H1 (cell line): ENCODE measurements at regions not wholly inside any gene's neighbourhood (a gene's known extent, or its start where the extent isn't known, plus 50 kb on each side); places are given as distances from the start of the nearest gene placed in this dataset.

Source experiments
- CTCF ChIA-PET: fragments of 300-600 bp; sonication (Branson Sonifier 250); formaldehyde crosslinking; loops from one replicate; lab custom pipeline; 2021; ENCODE audit not compliant: partially characterized antibody; lab: Charles Lee
- POLR2A ChIA-PET: fragments of 300-600 bp; sonication (Branson Sonifier 250); formaldehyde crosslinking; loops from one replicate; lab custom pipeline; 2021; ENCODE audit warnings: inconsistent platforms; ENCODE audit not compliant: partially characterized antibody; lab: Charles Lee
- DNase-seq, 2 experiments: peaks; one replicate each; pipeline versions ENCODE4 v3.0.0 to v3.0.0-alpha.2; 2010 to 2022; ENCODE audit warnings: low spot score in 2 of 2, low read depth in 1 of 2, mixed read lengths in 1 of 2
- FAIRE-seq: peaks from 2 replicates; lab custom pipeline; 2011; peaks lifted over from hg19 to GRCh38; lab: Jason Lieb, UNC
- H2AFZ ChIP-seq: 2 replicates; pipeline ENCODE4 v1.8.1; 2012; ENCODE audit warnings: low read length, inconsistent platforms
- H2AK5ac ChIP-seq: 2 replicates; pipeline ENCODE4 v1.6.1; 2013; ENCODE audit warnings: low read depth, low read length
- H2BK120ac ChIP-seq: replicated peaks from 2 replicates; pipeline ENCODE3; 2013; ENCODE audit warnings: low read depth, low read length, inconsistent platforms
- H2BK12ac ChIP-seq: 2 replicates; pipeline ENCODE4 v1.6.1; 2013; ENCODE audit warnings: low read depth, low read length
- H2BK15ac ChIP-seq: 2 replicates; pipeline ENCODE4 v1.6.1; 2013; ENCODE audit warnings: low read length
- H2BK20ac ChIP-seq: 2 replicates; pipeline ENCODE4 v1.6.1; 2013; ENCODE audit warnings: low read length
- H2BK5ac ChIP-seq: 2 replicates; pipeline ENCODE4 v1.6.1; 2013; ENCODE audit warnings: low read depth, low read length
- H3K14ac ChIP-seq: 2 replicates; pipeline ENCODE4 v1.6.1; 2013; ENCODE audit warnings: inconsistent platforms; ENCODE audit not compliant: insufficient read length
- H3K18ac ChIP-seq: 2 replicates; pipeline ENCODE4 v1.6.1; 2013; ENCODE audit warnings: low read length; ENCODE audit errors: extremely low read depth
- H3K23ac ChIP-seq: 2 replicates; pipeline ENCODE4 v1.6.1; 2013; ENCODE audit warnings: inconsistent platforms; ENCODE audit not compliant: insufficient read length
- H3K23me2 ChIP-seq: 2 replicates; pipeline ENCODE4 v1.6.1; 2013; ENCODE audit warnings: low read depth, low read length
- H3K27ac ChIP-seq: 2 replicates; pipeline ENCODE4 v1.6.1; 2011; ENCODE audit warnings: low read depth, low read length, inconsistent platforms
- H3K27me3 ChIP-seq, 4 experiments: replicated peaks in 1 of 4; 1 replicate in 1 of 4; 2 replicates in 3 of 4; pipeline versions ENCODE4 v1.6.1 to v1.8.1; 2011 to 2013; ENCODE audit warnings: low read length in 3 of 4, mild to moderate bottlenecking in 3 of 4, inconsistent platforms in 2 of 4, mixed read lengths in 2 of 4, moderate library complexity in 1 of 4; ENCODE audit not compliant: control insufficient read depth in 3 of 4, insufficient read depth in 3 of 4; ENCODE audit errors: extremely low read depth in 1 of 4
- H3K36me3 ChIP-seq, 4 experiments: 2 replicates each; pipeline versions ENCODE4 v1.6.1 to v1.8.1; 2011 to 2013; ENCODE audit warnings: mild to moderate bottlenecking in 4 of 4, low read length in 3 of 4, moderate library complexity in 2 of 4, control low read depth in 1 of 4, inconsistent platforms in 1 of 4; ENCODE audit not compliant: insufficient read depth in 4 of 4, control insufficient read depth in 2 of 4
- H3K4ac ChIP-seq: replicated peaks from 2 replicates; pipeline ENCODE3; 2013; ENCODE audit warnings: low read length, low read depth, mixed read lengths, inconsistent platforms; ENCODE audit not compliant: insufficient read length
- H3K4me1 ChIP-seq, 4 experiments: replicated peaks in 1 of 4; 1 replicate in 1 of 4; 2 replicates in 3 of 4; pipeline versions ENCODE4 v1.6.1 to v1.8.1; 2011 to 2013; ENCODE audit warnings: low read length in 3 of 4, inconsistent platforms in 2 of 4, mixed read lengths in 1 of 4; ENCODE audit not compliant: insufficient read depth in 4 of 4, control insufficient read depth in 3 of 4
- H3K4me2 ChIP-seq, 2 experiments: 2 replicates each; pipeline versions ENCODE4 v1.6.1 to v1.8.1; 2011 to 2013; ENCODE audit warnings: low read depth in 2 of 2, low read length in 2 of 2, control low read depth in 1 of 2, inconsistent platforms in 1 of 2, mild to moderate bottlenecking in 1 of 2; ENCODE audit not compliant: insufficient read depth in 1 of 2
- H3K4me3 ChIP-seq, 4 experiments: fragments of 200-600, 300-600 bp in 1 of 4; sonication (generic), shearing (Covaris generic), sonication (Bioruptor Twin) in 1 of 4; 2 replicates each; pipeline versions ENCODE4 v1.5.1 to v1.8.1; 2011 to 2016; ENCODE audit warnings: low read length in 4 of 4, low read depth in 3 of 4, control low read depth in 2 of 4, inconsistent platforms in 2 of 4, mild to moderate bottlenecking in 2 of 4, mixed read lengths in 1 of 4, moderate library complexity in 1 of 4; ENCODE audit not compliant: insufficient read depth in 2 of 4; ENCODE audit errors: extremely low read depth in 1 of 4
- H3K56ac ChIP-seq: replicated peaks from 2 replicates; pipeline ENCODE3; 2013; ENCODE audit warnings: low read depth, mild to moderate bottlenecking, mixed read lengths, low read length, inconsistent platforms; ENCODE audit not compliant: insufficient read length
- H3K79me1 ChIP-seq: 2 replicates; pipeline ENCODE4 v1.6.1; 2013; ENCODE audit warnings: low read depth, low read length, control low read depth
- H3K79me2 ChIP-seq, 2 experiments: 2 replicates each; pipeline versions ENCODE4 v1.6.1 to v1.8.1; 2012 to 2013; ENCODE audit warnings: low read length in 2 of 2, mild to moderate bottlenecking in 2 of 2, inconsistent platforms in 1 of 2; ENCODE audit not compliant: insufficient read depth in 2 of 2, control insufficient read depth in 1 of 2
- H3K9ac ChIP-seq, 4 experiments: replicated peaks in 1 of 4; 1 replicate in 1 of 4; 2 replicates in 3 of 4; pipeline versions ENCODE4 v1.6.1 to v1.8.1; 2011 to 2013; ENCODE audit warnings: low read depth in 3 of 4, low read length in 3 of 4, control low read depth in 2 of 4, mild to moderate bottlenecking in 2 of 4, moderate library complexity in 2 of 4, inconsistent platforms in 1 of 4; ENCODE audit errors: extremely low read depth in 1 of 4
- H3K9me3 ChIP-seq, 2 experiments: 2 replicates each; pipeline versions ENCODE4 v1.6.1 to v1.8.1; 2012 to 2013; ENCODE audit warnings: mild to moderate bottlenecking in 2 of 2, moderate library complexity in 2 of 2, control low read depth in 1 of 2, inconsistent platforms in 1 of 2, low read depth in 1 of 2, low read length in 1 of 2, mixed read lengths in 1 of 2; ENCODE audit not compliant: insufficient read depth in 2 of 2
- H4K20me1 ChIP-seq, 2 experiments: replicated peaks in 1 of 2; 2 replicates each; pipeline versions ENCODE3 to v1.8.1; 2011 to 2013; ENCODE audit warnings: inconsistent platforms in 2 of 2, low read length in 2 of 2, mild to moderate bottlenecking in 1 of 2; ENCODE audit not compliant: insufficient read depth in 2 of 2, control insufficient read depth in 1 of 2
- H4K5ac ChIP-seq: 2 replicates; pipeline ENCODE4 v1.6.1; 2013; ENCODE audit warnings: low read length, low read depth, mixed read lengths, inconsistent platforms; ENCODE audit not compliant: insufficient read length
- H4K8ac ChIP-seq: 2 replicates; pipeline ENCODE4 v1.8.0; 2013; ENCODE audit warnings: mild to moderate bottlenecking, moderate library complexity, low read length, inconsistent platforms; ENCODE audit not compliant: insufficient read depth; ENCODE audit errors: extremely low read depth
- H4K91ac ChIP-seq: replicated peaks from 2 replicates; pipeline ENCODE3; 2013; ENCODE audit warnings: low read length, mixed read lengths, inconsistent platforms; ENCODE audit not compliant: insufficient read length
- RAD21 ChIP-seq, 2 experiments: IDR thresholded peaks in 1 of 2; conservative IDR thresholded peaks in 1 of 2; 2 replicates each; pipeline ENCODE4 v1.6.1; 2011; ENCODE audit warnings: low read depth in 2 of 2, low read length in 2 of 2, improper control_type of control experiment in 1 of 2, inconsistent platforms in 1 of 2, mild to moderate bottlenecking in 1 of 2, moderate library complexity in 1 of 2
- SIX5 ChIP-seq: IDR thresholded peaks from 2 replicates; pipeline ENCODE4 v1.6.1; 2011; ENCODE audit warnings: mild to moderate bottlenecking, low read depth, low read length
- WGBS, 2 experiments: shearing (Covaris generic) in 1 of 2; methylation state at CpG; one replicate each; pipeline versions ENCODE4 v1.1.6 to v1.1.7; 2013 to 2015; ENCODE audit warnings: low lambda C conversion rate in 2 of 2, mixed read lengths in 2 of 2, inconsistent platforms in 1 of 2, low coverage in 1 of 2, missing lambda C conversion rate in 1 of 2; ENCODE audit not compliant: insufficient replicate concordance in 2 of 2, insufficient coverage in 1 of 2, insufficient read length in 1 of 2; ENCODE audit errors: extremely low coverage in 1 of 2, missing lambda C conversion rate in 1 of 2; 5-methylcytosine and 5-hydroxymethylcytosine counted together
- TF ChIP-seq, protein P1 (sequence below), 3 experiments: IDR thresholded peaks; 1 replicate in 2 of 3; 2 replicates in 1 of 3; pipeline versions ENCODE4 v1.5.1 to v1.6.1; 2011; ENCODE audit warnings: low read length in 3 of 3, mild to moderate bottlenecking in 3 of 3, inconsistent platforms in 2 of 3, low read depth in 1 of 3, moderate library complexity in 1 of 3; ENCODE audit not compliant: insufficient read depth in 1 of 3; ENCODE audit errors: control extremely low read depth in 1 of 3

DNA sequence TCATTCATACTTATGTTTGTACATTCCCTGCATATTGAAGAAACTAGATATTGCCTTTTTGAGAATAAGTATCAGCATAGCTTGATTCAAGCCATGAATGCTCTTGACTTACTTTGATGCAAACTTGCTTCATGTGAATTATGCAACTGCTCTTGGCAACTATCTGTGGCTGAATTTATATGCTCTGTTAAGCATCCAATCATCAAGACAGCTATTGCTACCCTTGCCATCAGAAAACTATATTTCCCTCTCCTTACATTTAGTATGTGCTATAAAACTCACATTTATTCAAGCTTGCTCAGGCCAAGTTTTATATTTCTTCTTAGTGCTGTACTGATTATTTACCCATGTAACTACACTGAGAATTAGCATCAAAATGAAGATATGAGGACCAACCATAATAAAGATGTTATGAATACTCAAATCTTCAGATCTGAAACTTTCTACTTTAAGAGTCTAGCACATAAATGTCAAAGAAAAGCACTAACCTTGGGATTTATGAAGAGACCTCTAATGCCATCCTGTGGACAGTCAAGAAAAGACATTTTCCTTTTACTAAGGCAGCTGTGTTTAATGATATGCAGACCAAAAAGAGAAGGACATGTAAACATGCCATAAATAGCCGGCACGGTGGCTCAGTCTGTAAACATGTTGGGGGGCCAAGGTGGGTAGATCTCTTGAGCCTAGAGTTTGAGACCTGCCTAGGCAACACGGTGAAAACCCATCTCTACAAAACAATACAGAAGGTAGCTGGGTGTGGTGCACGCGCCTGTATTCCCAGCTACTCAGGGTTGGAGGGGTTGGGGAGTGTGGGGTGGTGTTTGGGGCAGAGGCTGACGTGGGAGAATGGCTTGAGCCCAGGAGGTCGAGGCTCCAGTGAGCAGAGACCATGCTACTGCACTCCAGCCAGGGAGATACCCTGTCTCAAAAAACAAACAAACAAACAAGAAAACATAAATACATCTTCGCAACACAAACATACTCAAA lies 267.0 kb upstream of the TYRP1 start:
- Histone ChIP-seq H3K4me1 (peaks cover 0 to 3% (median 0%) of the 10 kb centered on the region in 4 experiments; a peak in 1 of 7 replicates), H2BK15ac (no peak overlapping the region), H3K4me2 (no peak overlapping the region), H3K27me3 (no peaks in the 10 kb centered on the region), H3K27ac (no peak overlapping the region), H4K5ac (no peak overlapping the region), H2AK5ac (no peak overlapping the region), H3K14ac (no peak overlapping the region), H3K79me2 (no peaks in the 10 kb centered on the region), H3K18ac (no peak overlapping the region), H3K9me3 (no peaks in the 10 kb centered on the region), H3K23ac (no peak overlapping the region), H3K4me3 (no peak overlapping the region), H2BK5ac (no peak overlapping the region), H3K4ac (no peak overlapping the region), H2AFZ (no peak overlapping the region), H4K91ac (no peak overlapping the region), H3K9ac (no peak overlapping the region), H2BK120ac (no peak overlapping the region), H4K8ac (no peak overlapping the region), H3K56ac (no peak overlapping the region), H3K79me1 (no peaks in the 10 kb centered on the region), H3K36me3 (no peaks in the 10 kb centered on the region), H4K20me1 (no peaks in the 10 kb centered on the region), H2BK20ac (no peak overlapping the region), H2BK12ac (no peak overlapping the region), H3K23me2 (no peaks in the 10 kb centered on the region)
- peak; percentile 19 for FAIRE-seq
- 77% methylated on average over 8 of the region's 8 CpGs; no CpG with 5 or more reads in 1 of the 2 experiments for WGBS, 2 experiments
- DNase-seq = peak in 1 of 2 experiments; percentile 49
- CTCF ChIA-PET = interaction anchor here (0.5 to 3.3 kb wide), 21 partner anchors 8 to 1251 kb away, joined by 3 to 19 read pairs (median 3); no protein-coding TSS in a partner anchor
- TF ChIP-seq RAD21 (IDR thresholded peaks at IDR 0.05 in 1 of 2, conservative IDR thresholded peaks at IDR 0.05 in 1 of 2; ENCODE audit: low read depth in 2 of 2, low read length in 2 of 2) (peak; percentile 61 to 67), SIX5 (no peak)
- TF ChIP-seq, protein P1, sequence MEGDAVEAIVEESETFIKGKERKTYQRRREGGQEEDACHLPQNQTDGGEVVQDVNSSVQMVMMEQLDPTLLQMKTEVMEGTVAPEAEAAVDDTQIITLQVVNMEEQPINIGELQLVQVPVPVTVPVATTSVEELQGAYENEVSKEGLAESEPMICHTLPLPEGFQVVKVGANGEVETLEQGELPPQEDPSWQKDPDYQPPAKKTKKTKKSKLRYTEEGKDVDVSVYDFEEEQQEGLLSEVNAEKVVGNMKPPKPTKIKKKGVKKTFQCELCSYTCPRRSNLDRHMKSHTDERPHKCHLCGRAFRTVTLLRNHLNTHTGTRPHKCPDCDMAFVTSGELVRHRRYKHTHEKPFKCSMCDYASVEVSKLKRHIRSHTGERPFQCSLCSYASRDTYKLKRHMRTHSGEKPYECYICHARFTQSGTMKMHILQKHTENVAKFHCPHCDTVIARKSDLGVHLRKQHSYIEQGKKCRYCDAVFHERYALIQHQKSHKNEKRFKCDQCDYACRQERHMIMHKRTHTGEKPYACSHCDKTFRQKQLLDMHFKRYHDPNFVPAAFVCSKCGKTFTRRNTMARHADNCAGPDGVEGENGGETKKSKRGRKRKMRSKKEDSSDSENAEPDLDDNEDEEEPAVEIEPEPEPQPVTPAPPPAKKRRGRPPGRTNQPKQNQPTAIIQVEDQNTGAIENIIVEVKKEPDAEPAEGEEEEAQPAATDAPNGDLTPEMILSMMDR (IDR thresholded peaks at IDR 0.05; ENCODE audit: control extremely low read depth in 1 of 3, insufficient read depth in 1 of 3, low read depth in 1 of 3, low read length in 3 of 3) = peak in 1 of 3 experiments; percentile 46; a peak in 2 of 4 replicates
- POLR2A ChIA-PET = interaction anchor here (0.7 kb wide), 1 partner anchor 115 kb away, joined by 3 read pairs; no protein-coding TSS in a partner anchor
